Liver (tissue), 8 donors: ENCODE measurements at regions not wholly inside any gene's neighbourhood (a gene's known extent, or its start where the extent isn't known, plus 50 kb on each side); places are given as distances from the start of the nearest gene placed in this dataset.

Source experiments
- DNase-seq: peaks from one replicate; pipeline ENCODE4 v3.0.0-alpha.2; 2017; ENCODE audit warnings: low spot score
- H3K27ac ChIP-seq, 2 donors: one replicate each; pipeline ENCODE4 v1.7.0; 2013; ENCODE audit warnings: inconsistent platforms in 2 of 2, low read length in 2 of 2, control low read depth in 1 of 2, low read depth in 1 of 2, mild to moderate bottlenecking in 1 of 2
- H3K27me3 ChIP-seq, 4 donors: one replicate each; pipeline versions ENCODE4 v1.6.1 to v1.7.0; 2013; ENCODE audit warnings: low read length in 3 of 4, inconsistent platforms in 1 of 4, mild to moderate bottlenecking in 1 of 4, moderate library complexity in 1 of 4; ENCODE audit not compliant: control insufficient read depth in 4 of 4, insufficient read depth in 4 of 4
- H3K36me3 ChIP-seq, 4 donors: one replicate each; pipeline versions ENCODE4 v1.6.1 to v1.7.0; 2013; ENCODE audit warnings: low read length in 3 of 4, mild to moderate bottlenecking in 3 of 4, low read depth in 1 of 4, moderate library complexity in 1 of 4; ENCODE audit not compliant: control insufficient read depth in 4 of 4, insufficient read depth in 3 of 4
- H3K4me1 ChIP-seq, 4 donors: one replicate each; pipeline versions ENCODE4 v1.6.1 to v1.7.0; 2013; ENCODE audit warnings: low read length in 3 of 4, mild to moderate bottlenecking in 3 of 4, moderate library complexity in 1 of 4; ENCODE audit not compliant: control insufficient read depth in 4 of 4, insufficient read depth in 4 of 4
- H3K4me3 ChIP-seq, 3 donors: one replicate each; pipeline versions ENCODE4 v1.6.1 to v1.7.0; 2013; ENCODE audit warnings: low read length in 3 of 3, control low read depth in 1 of 3, low read depth in 1 of 3, mild to moderate bottlenecking in 1 of 3
- H3K9ac ChIP-seq, 2 donors: one replicate each; pipeline ENCODE4 v1.7.0; 2013; ENCODE audit warnings: low read length in 2 of 2, mild to moderate bottlenecking in 2 of 2, moderate library complexity in 2 of 2, control low read depth in 1 of 2, low read depth in 1 of 2
- H3K9me3 ChIP-seq, 4 donors: one replicate each; pipeline versions ENCODE4 v1.6.1 to v1.7.0; 2013; ENCODE audit warnings: low read length in 3 of 4; ENCODE audit not compliant: control insufficient read depth in 4 of 4
- EGR1 ChIP-seq, 2 donors: IDR thresholded peaks; 2 replicates each; pipeline ENCODE4 v1.6.1; 2016 to 2018; ENCODE audit warnings: antibody characterized with exemption in 2 of 2, low read depth in 2 of 2
- FOXA1 ChIP-seq: IDR thresholded peaks from 2 replicates; pipeline ENCODE4 v1.6.1; 2016; ENCODE audit warnings: antibody characterized with exemption
- FOXA2 ChIP-seq: IDR thresholded peaks from 2 replicates; pipeline ENCODE4 v1.6.1; 2016; ENCODE audit warnings: antibody characterized with exemption
- GABPA ChIP-seq, 2 donors: IDR thresholded peaks in 1 of 2; conservative IDR thresholded peaks in 1 of 2; 2 replicates each; pipeline ENCODE4 v1.6.1; 2016; ENCODE audit warnings: antibody characterized with exemption in 2 of 2, mild to moderate bottlenecking in 1 of 2, moderate library complexity in 1 of 2
- HNF4A ChIP-seq, 2 donors: conservative IDR thresholded peaks; 2 replicates each; pipeline ENCODE4 v1.6.1; 2016; ENCODE audit warnings: antibody characterized with exemption in 2 of 2, mild to moderate bottlenecking in 2 of 2
- HNF4G ChIP-seq: IDR thresholded peaks from 2 replicates; pipeline ENCODE4 v1.6.1; 2016; ENCODE audit warnings: antibody characterized with exemption
- JUND ChIP-seq, 2 donors: IDR thresholded peaks; 2 replicates each; pipeline ENCODE4 v1.6.1; 2016; ENCODE audit warnings: antibody characterized with exemption in 2 of 2
- NR2F2 ChIP-seq: IDR thresholded peaks from 2 replicates; pipeline ENCODE4 v1.6.1; 2016; ENCODE audit warnings: antibody characterized with exemption
- RAD21 ChIP-seq, 2 donors: IDR thresholded peaks; 2 replicates each; pipeline ENCODE4 v1.6.1; 2016; ENCODE audit warnings: antibody characterized with exemption in 2 of 2, mild to moderate bottlenecking in 2 of 2
- RXRA ChIP-seq, 2 donors: IDR thresholded peaks; 2 replicates each; pipeline ENCODE4 v1.6.1; 2017 to 2018; ENCODE audit warnings: antibody characterized with exemption in 2 of 2, mild to moderate bottlenecking in 1 of 2
- SP1 ChIP-seq: IDR thresholded peaks from 2 replicates; pipeline ENCODE4 v1.6.1; 2018; ENCODE audit warnings: antibody characterized with exemption, mild to moderate bottlenecking
- TAF1 ChIP-seq: conservative IDR thresholded peaks from 2 replicates; pipeline ENCODE4 v1.6.1; 2016; ENCODE audit warnings: antibody characterized with exemption, mild to moderate bottlenecking
- YY1 ChIP-seq: IDR thresholded peaks from 2 replicates; pipeline ENCODE4 v1.6.1; 2016; ENCODE audit warnings: antibody characterized with exemption, mild to moderate bottlenecking
- WGBS: extraction: QIAGEN DNeasy Blood & Tissue Kit; methylation state at CpG from one replicate; pipeline ENCODE4 v1.1.7; 2013; 5-methylcytosine and 5-hydroxymethylcytosine counted together
- TF ChIP-seq, protein P1 (sequence below): IDR thresholded peaks from 2 replicates; pipeline ENCODE4 v1.6.1; 2016; ENCODE audit warnings: antibody characterized with exemption
- TF ChIP-seq, protein P2 (sequence below): IDR thresholded peaks from 2 replicates; pipeline ENCODE4 v1.6.1; 2016; ENCODE audit warnings: antibody characterized with exemption
- TF ChIP-seq, protein P3 (sequence below): IDR thresholded peaks from 2 replicates; pipeline ENCODE4 v1.6.1; 2016; ENCODE audit warnings: antibody characterized with exemption, mild to moderate bottlenecking
- TF ChIP-seq, protein P4 (sequence below): IDR thresholded peaks from 2 replicates; pipeline ENCODE4 v1.6.1; 2016; ENCODE audit warnings: antibody characterized with exemption
- TF ChIP-seq, protein P5 (sequence below): fragments of 150-350 bp; IDR thresholded peaks from 2 replicates; pipeline ENCODE4 v1.5.1; 2017; ENCODE audit warnings: improper control_type of control experiment, low read depth, low read length; ENCODE audit not compliant: missing input control
- donor health status: healthy.
- donor health status: healthy.
- donor health status: healthy.
- donor health status: healthy.
- donor health status: healthy.

DNA sequence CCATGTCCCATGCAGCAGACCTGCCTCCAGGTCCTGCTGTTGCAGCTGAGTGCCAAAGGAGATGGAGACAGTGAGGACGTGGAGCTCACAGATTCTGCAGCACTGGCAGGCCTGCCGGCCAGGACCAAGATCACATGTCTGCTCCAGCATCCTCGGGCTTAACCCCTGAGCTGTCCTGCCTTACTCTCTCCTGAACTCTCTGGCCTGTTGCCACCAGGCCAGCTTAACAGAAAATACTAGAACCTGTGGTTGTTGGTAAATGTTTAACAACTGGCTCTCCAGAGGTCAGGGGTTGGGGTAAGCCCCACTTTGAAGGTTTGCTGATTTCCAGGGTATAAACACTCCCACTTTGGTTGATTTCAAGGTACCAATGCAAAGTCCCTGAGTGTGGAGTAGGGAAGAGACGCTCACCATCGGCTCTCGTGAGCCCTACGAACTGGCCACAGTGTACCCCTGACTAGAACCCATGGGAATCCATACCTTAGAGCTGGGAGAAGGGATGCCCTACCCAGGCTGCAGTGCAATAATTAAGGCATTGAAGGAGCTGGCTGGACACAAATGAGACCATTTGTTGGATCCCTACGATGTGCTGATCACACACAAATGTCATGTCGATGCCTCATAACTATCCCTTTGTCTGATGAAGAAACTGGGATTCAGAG, 147.9 kb downstream of the OR4M2 start:
- WGBS = 57% methylated on average over 9 of the region's 9 CpGs
- DNase-seq = no peak
- H3K27me3 ChIP-seq = no peaks in the 10 kb centered on the region
- TF ChIP-seq FOXA2 (no peak), YY1 (no peak), TAF1 (no peak), HNF4A (conservative IDR thresholded peaks at IDR 0.05) (peak; percentile 26 to 39), NR2F2 (no peak), FOXA1 (no peak), EGR1 (IDR thresholded peaks at IDR 0.05; ENCODE audit: low read depth in 2 of 2) (no peak), HNF4G (no peak), SP1 (peak; percentile 12), JUND (IDR thresholded peaks at IDR 0.05) (no peak), RXRA (IDR thresholded peaks at IDR 0.05) (peak; percentile 33 to 69), GABPA (IDR thresholded peaks at IDR 0.05 in 1 of 2, conservative IDR thresholded peaks at IDR 0.05 in 1 of 2) (no peak), RAD21 (IDR thresholded peaks at IDR 0.05) (peak; percentile 22 to 29)
- TF ChIP-seq, protein P1, sequence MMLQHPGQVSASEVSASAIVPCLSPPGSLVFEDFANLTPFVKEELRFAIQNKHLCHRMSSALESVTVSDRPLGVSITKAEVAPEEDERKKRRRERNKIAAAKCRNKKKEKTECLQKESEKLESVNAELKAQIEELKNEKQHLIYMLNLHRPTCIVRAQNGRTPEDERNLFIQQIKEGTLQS = no peak
- TF ChIP-seq, protein P2, sequence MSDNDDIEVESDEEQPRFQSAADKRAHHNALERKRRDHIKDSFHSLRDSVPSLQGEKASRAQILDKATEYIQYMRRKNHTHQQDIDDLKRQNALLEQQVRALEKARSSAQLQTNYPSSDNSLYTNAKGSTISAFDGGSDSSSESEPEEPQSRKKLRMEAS = peak; percentile 25
- TF ChIP-seq, protein P3, sequence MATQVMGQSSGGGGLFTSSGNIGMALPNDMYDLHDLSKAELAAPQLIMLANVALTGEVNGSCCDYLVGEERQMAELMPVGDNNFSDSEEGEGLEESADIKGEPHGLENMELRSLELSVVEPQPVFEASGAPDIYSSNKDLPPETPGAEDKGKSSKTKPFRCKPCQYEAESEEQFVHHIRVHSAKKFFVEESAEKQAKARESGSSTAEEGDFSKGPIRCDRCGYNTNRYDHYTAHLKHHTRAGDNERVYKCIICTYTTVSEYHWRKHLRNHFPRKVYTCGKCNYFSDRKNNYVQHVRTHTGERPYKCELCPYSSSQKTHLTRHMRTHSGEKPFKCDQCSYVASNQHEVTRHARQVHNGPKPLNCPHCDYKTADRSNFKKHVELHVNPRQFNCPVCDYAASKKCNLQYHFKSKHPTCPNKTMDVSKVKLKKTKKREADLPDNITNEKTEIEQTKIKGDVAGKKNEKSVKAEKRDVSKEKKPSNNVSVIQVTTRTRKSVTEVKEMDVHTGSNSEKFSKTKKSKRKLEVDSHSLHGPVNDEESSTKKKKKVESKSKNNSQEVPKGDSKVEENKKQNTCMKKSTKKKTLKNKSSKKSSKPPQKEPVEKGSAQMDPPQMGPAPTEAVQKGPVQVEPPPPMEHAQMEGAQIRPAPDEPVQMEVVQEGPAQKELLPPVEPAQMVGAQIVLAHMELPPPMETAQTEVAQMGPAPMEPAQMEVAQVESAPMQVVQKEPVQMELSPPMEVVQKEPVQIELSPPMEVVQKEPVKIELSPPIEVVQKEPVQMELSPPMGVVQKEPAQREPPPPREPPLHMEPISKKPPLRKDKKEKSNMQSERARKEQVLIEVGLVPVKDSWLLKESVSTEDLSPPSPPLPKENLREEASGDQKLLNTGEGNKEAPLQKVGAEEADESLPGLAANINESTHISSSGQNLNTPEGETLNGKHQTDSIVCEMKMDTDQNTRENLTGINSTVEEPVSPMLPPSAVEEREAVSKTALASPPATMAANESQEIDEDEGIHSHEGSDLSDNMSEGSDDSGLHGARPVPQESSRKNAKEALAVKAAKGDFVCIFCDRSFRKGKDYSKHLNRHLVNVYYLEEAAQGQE = no peak
- TF ChIP-seq, protein P4, sequence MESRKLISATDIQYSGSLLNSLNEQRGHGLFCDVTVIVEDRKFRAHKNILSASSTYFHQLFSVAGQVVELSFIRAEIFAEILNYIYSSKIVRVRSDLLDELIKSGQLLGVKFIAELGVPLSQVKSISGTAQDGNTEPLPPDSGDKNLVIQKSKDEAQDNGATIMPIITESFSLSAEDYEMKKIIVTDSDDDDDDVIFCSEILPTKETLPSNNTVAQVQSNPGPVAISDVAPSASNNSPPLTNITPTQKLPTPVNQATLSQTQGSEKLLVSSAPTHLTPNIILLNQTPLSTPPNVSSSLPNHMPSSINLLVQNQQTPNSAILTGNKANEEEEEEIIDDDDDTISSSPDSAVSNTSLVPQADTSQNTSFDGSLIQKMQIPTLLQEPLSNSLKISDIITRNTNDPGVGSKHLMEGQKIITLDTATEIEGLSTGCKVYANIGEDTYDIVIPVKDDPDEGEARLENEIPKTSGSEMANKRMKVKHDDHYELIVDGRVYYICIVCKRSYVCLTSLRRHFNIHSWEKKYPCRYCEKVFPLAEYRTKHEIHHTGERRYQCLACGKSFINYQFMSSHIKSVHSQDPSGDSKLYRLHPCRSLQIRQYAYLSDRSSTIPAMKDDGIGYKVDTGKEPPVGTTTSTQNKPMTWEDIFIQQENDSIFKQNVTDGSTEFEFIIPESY = no peak
- TF ChIP-seq, protein P5, sequence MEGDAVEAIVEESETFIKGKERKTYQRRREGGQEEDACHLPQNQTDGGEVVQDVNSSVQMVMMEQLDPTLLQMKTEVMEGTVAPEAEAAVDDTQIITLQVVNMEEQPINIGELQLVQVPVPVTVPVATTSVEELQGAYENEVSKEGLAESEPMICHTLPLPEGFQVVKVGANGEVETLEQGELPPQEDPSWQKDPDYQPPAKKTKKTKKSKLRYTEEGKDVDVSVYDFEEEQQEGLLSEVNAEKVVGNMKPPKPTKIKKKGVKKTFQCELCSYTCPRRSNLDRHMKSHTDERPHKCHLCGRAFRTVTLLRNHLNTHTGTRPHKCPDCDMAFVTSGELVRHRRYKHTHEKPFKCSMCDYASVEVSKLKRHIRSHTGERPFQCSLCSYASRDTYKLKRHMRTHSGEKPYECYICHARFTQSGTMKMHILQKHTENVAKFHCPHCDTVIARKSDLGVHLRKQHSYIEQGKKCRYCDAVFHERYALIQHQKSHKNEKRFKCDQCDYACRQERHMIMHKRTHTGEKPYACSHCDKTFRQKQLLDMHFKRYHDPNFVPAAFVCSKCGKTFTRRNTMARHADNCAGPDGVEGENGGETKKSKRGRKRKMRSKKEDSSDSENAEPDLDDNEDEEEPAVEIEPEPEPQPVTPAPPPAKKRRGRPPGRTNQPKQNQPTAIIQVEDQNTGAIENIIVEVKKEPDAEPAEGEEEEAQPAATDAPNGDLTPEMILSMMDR = no peak
- H3K9ac ChIP-seq = no peak overlapping the region
- H3K4me1 ChIP-seq = peaks cover 0 to 26% (median 14%) of the 10 kb centered on the region in 4 donors
- no peaks in the 10 kb centered on the region for H3K9me3 ChIP-seq
- H3K36me3 ChIP-seq = no peaks in the 10 kb centered on the region
- H3K27ac ChIP-seq = peak overlapping the region in 1 of 2 donors; percentile 15
- no peak overlapping the region for H3K4me3 ChIP-seq
